K562 (cell line): ENCODE measurements at regions not wholly inside any gene's neighbourhood (a gene's known extent, or its start where the extent isn't known, plus 50 kb on each side); places are given as distances from the start of the nearest gene placed in this dataset.

Source experiments
- ATAC-seq: fragments of 200-7000 bp; cut with Tn5 transposase; 3 replicates; pipeline ENCODE4 v1.9.1; 2020; ENCODE audit warnings: moderate library complexity
- BruUV-seq: library from RNA; stranded (reverse); fragments of 400-500 nt; replicated peaks from 2 replicates; lab custom pipeline; 2021; lab: Mats Ljungman, UMichigan
- CTCF ChIA-PET: fragments of 300-600 bp; formaldehyde crosslinking; extraction: SDS; loops from one replicate; lab custom pipeline; 2021; ENCODE audit warnings: low intra/inter-chr PET ratio; lab: Yijun Ruan, JAX
- POLR2A ChIA-PET: fragments of 300-600, 350-650 bp; sonication (Branson Sonifier 250); formaldehyde crosslinking; extraction: SDS; loops from one replicate; lab custom pipeline; 2021; ENCODE audit warnings: antibody characterized with exemption, inconsistent platforms; lab: Yijun Ruan, JAX
- DNase-seq, 4 experiments: peaks; one replicate each; pipeline versions ENCODE4 v3.0.0 to v3.0.0-alpha.2; 2011 to 2018; ENCODE audit warnings: low spot score in 3 of 4, mixed read lengths in 3 of 4; ENCODE audit errors: extremely low read depth in 1 of 4
- FAIRE-seq: peaks from 2 replicates; lab custom pipeline; 2011; peaks lifted over from hg19 to GRCh38; lab: Jason Lieb, UNC
- H2AFZ ChIP-seq: 2 replicates; pipeline ENCODE4 v1.6.0; 2011; ENCODE audit warnings: low read depth, low read length, control low read depth, inconsistent platforms
- H3K27ac ChIP-seq: fragments of 200-600 bp; 3 replicates; pipeline ENCODE4 v1.8.0; 2011; ENCODE audit warnings: low read depth, mild to moderate bottlenecking, control low read depth, inconsistent platforms, low read length, moderate library complexity, mixed read lengths; ENCODE audit errors: extremely low read depth
- H3K27me3 ChIP-seq, 2 experiments: fragments of 300-600 bp in 1 of 2; 2 replicates in 1 of 2; 3 replicates in 1 of 2; pipeline versions ENCODE4 v1.6.0 to v1.8.0; 2011; ENCODE audit warnings: inconsistent platforms in 2 of 2, low read length in 2 of 2, mild to moderate bottlenecking in 1 of 2, mixed read lengths in 1 of 2, moderate library complexity in 1 of 2; ENCODE audit not compliant: control insufficient read depth in 2 of 2, insufficient read depth in 2 of 2
- H3K36me3 ChIP-seq: fragments of 300-600 bp; 3 replicates; pipeline ENCODE4 v1.8.0; 2011; ENCODE audit warnings: mild to moderate bottlenecking, low read length, inconsistent platforms; ENCODE audit not compliant: control insufficient read depth, insufficient read depth
- H3K4me1 ChIP-seq, 2 experiments: fragments of 200-600 bp in 1 of 2; replicated peaks in 1 of 2; 2 replicates in 1 of 2; 3 replicates in 1 of 2; pipeline versions ENCODE4 v1.5.1 to v1.8.0; 2011; ENCODE audit warnings: inconsistent platforms in 2 of 2, low read length in 2 of 2, mild to moderate bottlenecking in 1 of 2, mixed read lengths in 1 of 2, moderate library complexity in 1 of 2; ENCODE audit not compliant: control insufficient read depth in 2 of 2, insufficient read depth in 2 of 2
- H3K4me2 ChIP-seq: 2 replicates; pipeline ENCODE4 v1.6.1; 2011; ENCODE audit warnings: low read length, control low read depth, inconsistent platforms, mixed read lengths; ENCODE audit not compliant: insufficient read depth
- H3K4me3 ChIP-seq: fragments of 200-600 bp; sonication (generic), shearing (Covaris generic); 2 replicates; pipeline ENCODE4 v1.5.1; 2016; ENCODE audit warnings: control low read depth, inconsistent platforms
- H3K79me2 ChIP-seq: fragments of 200-600 bp; 3 replicates; pipeline ENCODE4 v1.8.0; 2011; ENCODE audit warnings: low read length, inconsistent platforms; ENCODE audit not compliant: control insufficient read depth, insufficient read depth
- H3K9ac ChIP-seq, 2 experiments: 2 replicates each; pipeline versions ENCODE4 v1.6.0 to v1.6.1; 2011; ENCODE audit warnings: low read depth in 2 of 2, low read length in 2 of 2, control low read depth in 1 of 2, inconsistent platforms in 1 of 2, mild to moderate bottlenecking in 1 of 2, mixed read lengths in 1 of 2; ENCODE audit not compliant: insufficient read depth in 1 of 2
- H3K9me1 ChIP-seq: one replicate; pipeline ENCODE4 v1.6.0; 2011; ENCODE audit warnings: inconsistent platforms, mild to moderate bottlenecking, low read length, moderate library complexity; ENCODE audit not compliant: control insufficient read depth, insufficient read depth
- H3K9me3 ChIP-seq: replicated peaks from 2 replicates; pipeline ENCODE4 v1.5.1; 2011; ENCODE audit warnings: low read depth, low read length, inconsistent platforms; ENCODE audit not compliant: control insufficient read depth, insufficient read depth
- H4K20me1 ChIP-seq: replicated peaks from 2 replicates; pipeline ENCODE4 v1.6.1; 2011; ENCODE audit warnings: low read length, inconsistent platforms, mixed read lengths; ENCODE audit not compliant: control insufficient read depth, insufficient read depth
- BRF1 ChIP-seq: IDR thresholded peaks from 3 replicates; pipeline ENCODE4 v1.6.1; 2011; ENCODE audit warnings: borderline replicate concordance, mild to moderate bottlenecking; ENCODE audit not compliant: insufficient read length; ENCODE audit errors: extremely low read depth
- CBX8 ChIP-seq: fragments of 200-600 bp; sonication (generic); IDR thresholded peaks from 2 replicates; pipeline ENCODE4 v1.6.1; 2012; ENCODE audit warnings: borderline replicate concordance, mixed run types, low read depth, mild to moderate bottlenecking, moderate library complexity, mixed read lengths, low read length, control low read depth, inconsistent platforms; ENCODE audit not compliant: poor library complexity, severe bottlenecking; ENCODE audit errors: extremely low read depth
- MAFK ChIP-seq: IDR thresholded peaks from 2 replicates; pipeline ENCODE4 v1.6.1; 2011; ENCODE audit warnings: low read length, improper control_type of control experiment
- MIER1 ChIP-seq: fragments of 450-650 bp; IDR thresholded peaks from 2 replicates; pipeline ENCODE4 v1.6.1; 2016; ENCODE audit warnings: antibody characterized with exemption, mild to moderate bottlenecking, low read depth
- SETDB1 ChIP-seq: IDR thresholded peaks from one replicate; pipeline ENCODE4 v1.6.1; 2012; ENCODE audit warnings: low read length, control low read depth, inconsistent platforms
- SIN3B ChIP-seq: fragments of 450-650 bp; IDR thresholded peaks from 2 replicates; pipeline ENCODE4 v1.6.1; 2017; ENCODE audit warnings: low read depth, mild to moderate bottlenecking, moderate library complexity
- SP1 ChIP-seq: sonication (generic); formaldehyde crosslinking; IDR thresholded peaks from 2 replicates; pipeline ENCODE4 v1.8.1; 2022; ENCODE audit warnings: mild to moderate bottlenecking, missing genetic modification reagents
- YBX1 ChIP-seq: fragments of 450-650 bp; IDR thresholded peaks from 2 replicates; pipeline ENCODE4 v1.7.1; 2016; ENCODE audit warnings: mild to moderate bottlenecking
- ZBTB7A ChIP-seq: IDR thresholded peaks from 2 replicates; pipeline ENCODE4 v1.6.1; 2011; ENCODE audit warnings: low read depth, mild to moderate bottlenecking, low read length, moderate library complexity, borderline replicate concordance; ENCODE audit not compliant: control insufficient read depth
- ZKSCAN8 ChIP-seq: fragments of 200-800 bp; sonication (Bioruptor generic); IDR thresholded peaks from 2 replicates; pipeline ENCODE4 v1.6.1; 2016; ENCODE audit warnings: missing genetic modification characterization, missing compliant biosample characterization
- ZNF12 ChIP-seq: sonication (generic); formaldehyde crosslinking; IDR thresholded peaks from 2 replicates; pipeline ENCODE4 v1.4.0; 2020; ENCODE audit warnings: mild to moderate bottlenecking, missing genetic modification reagents
- ZNF764 ChIP-seq: fragments of 250-450 bp; sonication (Bioruptor Pico); IDR thresholded peaks from 2 replicates; pipeline ENCODE4 v1.4.0; 2020; ENCODE audit warnings: low read depth, mild to moderate bottlenecking, moderate library complexity
- WGBS: fragments of 100-300 bp; shearing (Covaris generic); methylation state at CpG from one replicate; pipeline ENCODE4 v1.1.6; 2016; ENCODE audit warnings: low coverage, mixed read lengths; ENCODE audit not compliant: insufficient coverage; ENCODE audit errors: missing lambda C conversion rate; 5-methylcytosine and 5-hydroxymethylcytosine counted together
- in situ Hi-C: fragments of 300-500 bp; cut with MboI; formaldehyde crosslinking; loops from 4 replicates; pipeline ENCODE4 v1.15.0; 2018; ENCODE audit warnings: inconsistent platforms, mixed read lengths
- intact Hi-C: fragments of 100-400 bp; cut with micrococcal nuclease; formaldehyde crosslinking; loops from 2 replicates; pipeline ENCODE4 v1.14.2; 2022
- TF ChIP-seq, protein P1 (sequence below): fragments of 250-450 bp; sonication (Bioruptor Pico); IDR thresholded peaks from 2 replicates; pipeline ENCODE4 v1.4.0; 2020; ENCODE audit warnings: mild to moderate bottlenecking, moderate library complexity
- TF ChIP-seq, protein P2 (sequence below), 2 experiments: fragments of 150-350 bp in 1 of 2; IDR thresholded peaks; 2 replicates each; pipeline ENCODE4 v1.6.1; 2012 to 2016; ENCODE audit warnings: low read depth in 2 of 2, low read length in 2 of 2, mild to moderate bottlenecking in 1 of 2, moderate library complexity in 1 of 2

DNA sequence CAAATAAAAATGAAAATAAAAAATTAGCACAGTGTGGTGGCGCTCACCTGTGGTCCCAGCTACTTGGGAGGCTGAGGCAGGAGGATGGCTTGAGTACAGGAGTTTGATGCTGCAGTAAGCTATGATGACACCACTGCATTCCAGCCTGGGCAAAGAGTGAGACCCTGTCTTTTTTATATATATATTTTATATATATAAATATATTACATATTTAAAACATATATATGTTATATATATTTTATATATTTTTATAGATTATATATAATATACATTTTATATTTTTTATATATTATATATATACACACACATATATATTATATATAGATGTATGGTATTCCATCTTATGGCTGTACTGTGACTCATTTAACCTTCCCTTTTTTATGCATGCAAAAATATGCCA lies 87.6 kb upstream of the PMEPA1 start (continued):
- no peak for TF ChIP-seq ZBTB7A
- TF ChIP-seq, protein P1, sequence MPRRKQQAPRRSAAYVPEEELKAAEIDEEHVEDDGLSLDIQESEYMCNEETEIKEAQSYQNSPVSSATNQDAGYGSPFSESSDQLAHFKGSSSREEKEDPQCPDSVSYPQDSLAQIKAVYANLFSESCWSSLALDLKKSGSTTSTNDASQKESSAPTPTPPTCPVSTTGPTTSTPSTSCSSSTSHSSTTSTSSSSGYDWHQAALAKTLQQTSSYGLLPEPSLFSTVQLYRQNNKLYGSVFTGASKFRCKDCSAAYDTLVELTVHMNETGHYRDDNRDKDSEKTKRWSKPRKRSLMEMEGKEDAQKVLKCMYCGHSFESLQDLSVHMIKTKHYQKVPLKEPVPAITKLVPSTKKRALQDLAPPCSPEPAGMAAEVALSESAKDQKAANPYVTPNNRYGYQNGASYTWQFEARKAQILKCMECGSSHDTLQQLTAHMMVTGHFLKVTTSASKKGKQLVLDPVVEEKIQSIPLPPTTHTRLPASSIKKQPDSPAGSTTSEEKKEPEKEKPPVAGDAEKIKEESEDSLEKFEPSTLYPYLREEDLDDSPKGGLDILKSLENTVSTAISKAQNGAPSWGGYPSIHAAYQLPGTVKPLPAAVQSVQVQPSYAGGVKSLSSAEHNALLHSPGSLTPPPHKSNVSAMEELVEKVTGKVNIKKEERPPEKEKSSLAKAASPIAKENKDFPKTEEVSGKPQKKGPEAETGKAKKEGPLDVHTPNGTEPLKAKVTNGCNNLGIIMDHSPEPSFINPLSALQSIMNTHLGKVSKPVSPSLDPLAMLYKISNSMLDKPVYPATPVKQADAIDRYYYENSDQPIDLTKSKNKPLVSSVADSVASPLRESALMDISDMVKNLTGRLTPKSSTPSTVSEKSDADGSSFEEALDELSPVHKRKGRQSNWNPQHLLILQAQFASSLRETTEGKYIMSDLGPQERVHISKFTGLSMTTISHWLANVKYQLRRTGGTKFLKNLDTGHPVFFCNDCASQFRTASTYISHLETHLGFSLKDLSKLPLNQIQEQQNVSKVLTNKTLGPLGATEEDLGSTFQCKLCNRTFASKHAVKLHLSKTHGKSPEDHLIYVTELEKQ (CRISPR knock-in tag) = no peak
- no peak for TF ChIP-seq MAFK
- TF ChIP-seq ZKSCAN8 (CRISPR knock-in tag) = no peak
- no peak for TF ChIP-seq CBX8

DNA sequence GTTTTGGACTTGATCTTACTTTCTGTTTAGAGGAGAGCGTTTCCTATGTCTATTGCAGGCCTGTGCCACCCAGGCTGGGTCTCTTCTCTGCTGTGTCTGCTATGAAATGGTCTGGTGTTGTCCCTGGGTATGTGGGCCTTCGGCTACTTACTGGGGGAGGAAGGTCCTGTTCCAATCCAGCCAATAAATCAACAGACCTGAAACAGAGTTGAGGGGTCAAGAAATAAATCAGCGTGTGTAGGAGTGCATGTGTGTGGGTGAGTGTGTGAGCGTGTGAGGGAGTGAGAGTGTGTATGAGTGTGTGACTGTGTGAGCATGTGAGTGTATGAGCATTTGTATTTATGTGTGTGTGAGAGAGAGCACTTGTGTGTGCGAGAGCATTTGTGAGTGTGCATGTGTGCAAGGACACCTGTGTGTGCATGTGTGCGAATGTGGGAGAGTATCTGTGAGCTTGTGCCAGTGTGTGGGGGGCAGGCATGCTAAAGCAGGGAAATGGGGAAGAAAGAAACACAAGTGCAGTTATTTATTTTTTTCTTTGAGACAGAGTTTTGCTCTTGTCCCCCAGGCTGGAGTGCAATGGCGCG lies 86.3 kb upstream of the PMEPA1 start:
- ATAC-seq (no peak), DNase-seq (no peak), FAIRE-seq (no peak)
- Histone ChIP-seq H4K20me1 (no peaks in the 10 kb centered on the region; the same call in 1 of the 2 replicates), H3K9me3 (no peaks in the 10 kb centered on the region), H3K4me2 (no peak overlapping the region), H3K4me3 (no peak overlapping the region), H3K4me1 (no peaks in the 10 kb centered on the region), H3K27me3 (peaks cover 3 to 38% of the 10 kb centered on the region in 2 experiments; a peak in 3 of 5 replicates), H3K79me2 (no peaks in the 10 kb centered on the region), H3K9me1 (no peaks in the 10 kb centered on the region), H3K27ac (no peak overlapping the region), H2AFZ (no peak overlapping the region), H3K36me3 (no peaks in the 10 kb centered on the region), H3K9ac (no peak overlapping the region)
- ChIA-PET POLR2A (no interaction called here), CTCF (no interaction called here)
- intact Hi-C loops = no loop called here
- TF ChIP-seq MIER1 = no peak
- TF ChIP-seq, protein P2, sequence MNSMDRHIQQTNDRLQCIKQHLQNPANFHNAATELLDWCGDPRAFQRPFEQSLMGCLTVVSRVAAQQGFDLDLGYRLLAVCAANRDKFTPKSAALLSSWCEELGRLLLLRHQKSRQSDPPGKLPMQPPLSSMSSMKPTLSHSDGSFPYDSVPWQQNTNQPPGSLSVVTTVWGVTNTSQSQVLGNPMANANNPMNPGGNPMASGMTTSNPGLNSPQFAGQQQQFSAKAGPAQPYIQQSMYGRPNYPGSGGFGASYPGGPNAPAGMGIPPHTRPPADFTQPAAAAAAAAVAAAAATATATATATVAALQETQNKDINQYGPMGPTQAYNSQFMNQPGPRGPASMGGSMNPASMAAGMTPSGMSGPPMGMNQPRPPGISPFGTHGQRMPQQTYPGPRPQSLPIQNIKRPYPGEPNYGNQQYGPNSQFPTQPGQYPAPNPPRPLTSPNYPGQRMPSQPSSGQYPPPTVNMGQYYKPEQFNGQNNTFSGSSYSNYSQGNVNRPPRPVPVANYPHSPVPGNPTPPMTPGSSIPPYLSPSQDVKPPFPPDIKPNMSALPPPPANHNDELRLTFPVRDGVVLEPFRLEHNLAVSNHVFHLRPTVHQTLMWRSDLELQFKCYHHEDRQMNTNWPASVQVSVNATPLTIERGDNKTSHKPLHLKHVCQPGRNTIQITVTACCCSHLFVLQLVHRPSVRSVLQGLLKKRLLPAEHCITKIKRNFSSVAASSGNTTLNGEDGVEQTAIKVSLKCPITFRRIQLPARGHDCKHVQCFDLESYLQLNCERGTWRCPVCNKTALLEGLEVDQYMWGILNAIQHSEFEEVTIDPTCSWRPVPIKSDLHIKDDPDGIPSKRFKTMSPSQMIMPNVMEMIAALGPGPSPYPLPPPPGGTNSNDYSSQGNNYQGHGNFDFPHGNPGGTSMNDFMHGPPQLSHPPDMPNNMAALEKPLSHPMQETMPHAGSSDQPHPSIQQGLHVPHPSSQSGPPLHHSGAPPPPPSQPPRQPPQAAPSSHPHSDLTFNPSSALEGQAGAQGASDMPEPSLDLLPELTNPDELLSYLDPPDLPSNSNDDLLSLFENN (IDR thresholded peaks at IDR 0.05; ENCODE audit: low read depth in 2 of 2, low read length in 2 of 2) = no peak
- no peak for TF ChIP-seq SP1 (CRISPR knock-in tag)
- TF ChIP-seq SETDB1 = no peak
- TF ChIP-seq SIN3B = no peak
- TF ChIP-seq YBX1 = no peak
- TF ChIP-seq ZNF12 (CRISPR knock-in tag) = no peak
- TF ChIP-seq ZNF764 (CRISPR knock-in tag) = no peak
- TF ChIP-seq BRF1 = no peak
- in situ Hi-C loops = no loop called here
- no TSS peak for BruUV-seq
- WGBS = 4% methylated on average over 8 of the region's 8 CpGs
